ENCODE measurements at regions not wholly inside any gene's neighbourhood (a gene's known extent, or its start where the extent isn't known, plus 50 kb on each side); places are given as distances from the start of the nearest gene placed in this dataset.

GRCh38 chr1:4018466-4019146 is 118.5 kb upstream of the C1orf174 start:
- WGBS = 96% methylated on average over 25 of the region's 25 CpGs
- Histone ChIP-seq H3K27ac (ENCODE audit: low read depth, low read length) (no peak overlapping the region), H3K4me1 (ENCODE audit: insufficient read depth, low read length) (no peaks in the 10 kb centered on the region), H3K4me3 (ENCODE audit: low read length) (no peak overlapping the region), H3K36me3 (ENCODE audit: insufficient read depth, low read length) (no peaks in the 10 kb centered on the region), H3K27me3 (ENCODE audit: insufficient read depth, low read length) (no peaks in the 10 kb centered on the region), H3K9ac (ENCODE audit: low read depth, low read length) (no peak overlapping the region), H3K9me3 (ENCODE audit: insufficient read depth, low read depth, low read length) (no peaks in the 10 kb centered on the region)

GRCh38 chr1:4019147-4019521 is 119.1 kb upstream of the C1orf174 start:
- Histone ChIP-seq H3K36me3 (ENCODE audit: insufficient read depth, low read length) (no peaks in the 10 kb centered on the region), H3K9me3 (ENCODE audit: insufficient read depth, low read depth, low read length) (no peaks in the 10 kb centered on the region)
- WGBS = 94% methylated on average over 13 of the region's 13 CpGs

GRCh38 chr1:4019606-4020331 is 119.7 kb upstream of the C1orf174 start:
- WGBS = 93% methylated on average over 15 of the region's 15 CpGs
- no peaks in the 10 kb centered on the region for H3K4me1 ChIP-seq (ENCODE audit: insufficient read depth, low read length)
- H3K9me3 ChIP-seq (ENCODE audit: insufficient read depth, low read depth, low read length) = no peaks in the 10 kb centered on the region
- H3K9ac ChIP-seq (ENCODE audit: low read depth, low read length) = no peak overlapping the region
- no peaks in the 10 kb centered on the region for H3K27me3 ChIP-seq (ENCODE audit: insufficient read depth, low read length)
- H3K4me3 ChIP-seq (ENCODE audit: low read length) = no peak overlapping the region
- no peaks in the 10 kb centered on the region for H3K36me3 ChIP-seq (ENCODE audit: insufficient read depth, low read length)
- H3K27ac ChIP-seq (ENCODE audit: low read depth, low read length) = no peak overlapping the region

More at GRCh38 chr1:4019147-4019521, 119.1 kb upstream of the C1orf174 start:
- Histone ChIP-seq H3K9ac (ENCODE audit: low read depth, low read length) (no peak overlapping the region), H3K4me3 (ENCODE audit: low read length) (no peak overlapping the region), H3K27me3 (ENCODE audit: insufficient read depth, low read length) (no peaks in the 10 kb centered on the region), H3K27ac (ENCODE audit: low read depth, low read length) (no peak overlapping the region), H3K4me1 (ENCODE audit: insufficient read depth, low read length) (no peaks in the 10 kb centered on the region)

- Histone ChIP-seq H3K4me1 (ENCODE audit: insufficient read depth, low read length) (no peaks in the 10 kb centered on the region), H3K4me3 (ENCODE audit: low read length) (no peak overlapping the region), H3K9ac (ENCODE audit: low read depth, low read length) (no peak overlapping the region), H3K27ac (ENCODE audit: low read depth, low read length) (no peak overlapping the region), H3K9me3 (ENCODE audit: insufficient read depth, low read depth, low read length) (no peaks in the 10 kb centered on the region), H3K36me3 (ENCODE audit: insufficient read depth, low read length) (no peaks in the 10 kb centered on the region), H3K27me3 (ENCODE audit: insufficient read depth, low read length) (no peaks in the 10 kb centered on the region)
- WGBS = 94% methylated on average over 9 of the region's 9 CpGs
Observed at GRCh38 chr1:4020449-4020848, 120.4 kb upstream of the C1orf174 start.

- Histone ChIP-seq H3K27me3 (ENCODE audit: insufficient read depth, low read length) (no peaks in the 10 kb centered on the region), H3K4me3 (ENCODE audit: low read length) (no peak overlapping the region), H3K9me3 (ENCODE audit: insufficient read depth, low read depth, low read length) (no peaks in the 10 kb centered on the region), H3K36me3 (ENCODE audit: insufficient read depth, low read length) (no peaks in the 10 kb centered on the region), H3K9ac (ENCODE audit: low read depth, low read length) (no peak overlapping the region), H3K27ac (ENCODE audit: low read depth, low read length) (no peak overlapping the region), H3K4me1 (ENCODE audit: insufficient read depth, low read length) (no peaks in the 10 kb centered on the region)
- WGBS = 94% methylated on average over 16 of the region's 16 CpGs
Observed at GRCh38 chr1:4021136-4021973, 121.3 kb upstream of the C1orf174 start.

GRCh38 chr1:4021974-4022268 is 121.8 kb upstream of the C1orf174 start:
- Histone ChIP-seq H3K9ac (ENCODE audit: low read depth, low read length) (no peak overlapping the region), H3K27ac (ENCODE audit: low read depth, low read length) (no peak overlapping the region), H3K9me3 (ENCODE audit: insufficient read depth, low read depth, low read length) (no peaks in the 10 kb centered on the region), H3K36me3 (ENCODE audit: insufficient read depth, low read length) (no peaks in the 10 kb centered on the region), H3K27me3 (ENCODE audit: insufficient read depth, low read length) (no peaks in the 10 kb centered on the region), H3K4me1 (ENCODE audit: insufficient read depth, low read length) (no peaks in the 10 kb centered on the region), H3K4me3 (ENCODE audit: low read length) (no peak overlapping the region)
- 88% methylated on average over 3 of the region's 3 CpGs for WGBS

GRCh38 chr1:4022715-4023114 is 122.6 kb upstream of the C1orf174 start:
- 92% methylated on average over 14 of the region's 14 CpGs for WGBS
- H3K27me3 ChIP-seq (ENCODE audit: insufficient read depth, low read length) = no peaks in the 10 kb centered on the region
- H3K9me3 ChIP-seq (ENCODE audit: insufficient read depth, low read depth, low read length) = no peaks in the 10 kb centered on the region
- no peak overlapping the region for H3K4me3 ChIP-seq (ENCODE audit: low read length)
- H3K27ac ChIP-seq (ENCODE audit: low read depth, low read length) = no peak overlapping the region
- H3K4me1 ChIP-seq (ENCODE audit: insufficient read depth, low read length) = peaks cover 5% of the 10 kb centered on the region; the same call in 1 of the 2 replicates
- no peaks in the 10 kb centered on the region for H3K36me3 ChIP-seq (ENCODE audit: insufficient read depth, low read length)
- no peak overlapping the region for H3K9ac ChIP-seq (ENCODE audit: low read depth, low read length)

- Histone ChIP-seq H3K36me3 (ENCODE audit: insufficient read depth, low read length) (no peaks in the 10 kb centered on the region), H3K4me3 (ENCODE audit: low read length) (no peak overlapping the region), H3K27me3 (ENCODE audit: insufficient read depth, low read length) (no peaks in the 10 kb centered on the region), H3K9me3 (ENCODE audit: insufficient read depth, low read depth, low read length) (no peaks in the 10 kb centered on the region), H3K4me1 (ENCODE audit: insufficient read depth, low read length) (peaks cover 8% of the 10 kb centered on the region; the same call in 1 of the 2 replicates), H3K27ac (ENCODE audit: low read depth, low read length) (no peak overlapping the region), H3K9ac (ENCODE audit: low read depth, low read length) (no peak overlapping the region)
- 94% methylated on average over 5 of the region's 5 CpGs for WGBS
Observed at GRCh38 chr1:4023678-4024077, 123.6 kb upstream of the C1orf174 start.

GRCh38 chr1:4024811-4025210 is 124.7 kb upstream of the C1orf174 start:
- no peak overlapping the region for H3K9ac ChIP-seq (ENCODE audit: low read depth, low read length)
- no peaks in the 10 kb centered on the region for H3K9me3 ChIP-seq (ENCODE audit: insufficient read depth, low read depth, low read length)
- no peak overlapping the region for H3K27ac ChIP-seq (ENCODE audit: low read depth, low read length)
- H3K4me1 ChIP-seq (ENCODE audit: insufficient read depth, low read length) = peaks cover 8% of the 10 kb centered on the region; the same call in 1 of the 2 replicates
- H3K36me3 ChIP-seq (ENCODE audit: insufficient read depth, low read length) = no peaks in the 10 kb centered on the region
- H3K27me3 ChIP-seq (ENCODE audit: insufficient read depth, low read length) = no peaks in the 10 kb centered on the region
- H3K4me3 ChIP-seq (ENCODE audit: low read length) = no peak overlapping the region

GRCh38 chr1:4025752-4026151 is 125.7 kb upstream of the C1orf174 start:
- Histone ChIP-seq H3K9me3 (ENCODE audit: insufficient read depth, low read depth, low read length) (0 out of 2 replicates have a peak, but pooled peaks cover under 1% of the 10 kb centered on the region), H3K4me3 (ENCODE audit: low read length) (no peak overlapping the region), H3K36me3 (ENCODE audit: insufficient read depth, low read length) (no peaks in the 10 kb centered on the region), H3K9ac (ENCODE audit: low read depth, low read length) (no peak overlapping the region), H3K27ac (ENCODE audit: low read depth, low read length) (no peak overlapping the region), H3K4me1 (ENCODE audit: insufficient read depth, low read length) (peaks cover 8% of the 10 kb centered on the region; the same call in 1 of the 2 replicates), H3K27me3 (ENCODE audit: insufficient read depth, low read length) (no peaks in the 10 kb centered on the region)
- 88% methylated on average over 4 of the region's 5 CpGs for WGBS

- 0 out of 2 replicates have a peak, but pooled peaks cover 5% of the 10 kb centered on the region for H3K9me3 ChIP-seq (ENCODE audit: insufficient read depth, low read depth, low read length)
- H3K9ac ChIP-seq (ENCODE audit: low read depth, low read length) = no peak overlapping the region
- H3K36me3 ChIP-seq (ENCODE audit: insufficient read depth, low read length) = no peaks in the 10 kb centered on the region
- no peak overlapping the region for H3K27ac ChIP-seq (ENCODE audit: low read depth, low read length)
- H3K4me1 ChIP-seq (ENCODE audit: insufficient read depth, low read length) = peaks cover 8% of the 10 kb centered on the region; the same call in 1 of the 2 replicates
- H3K4me3 ChIP-seq (ENCODE audit: low read length) = no peak overlapping the region
- H3K27me3 ChIP-seq (ENCODE audit: insufficient read depth, low read length) = no peaks in the 10 kb centered on the region
- 90% methylated on average over 11 of the region's 11 CpGs for WGBS
Observed at GRCh38 chr1:4027008-4027407, 126.9 kb upstream of the C1orf174 start.
